ENCODE measurements at regions not wholly inside any gene's neighbourhood (a gene's known extent, or its start where the extent isn't known, plus 50 kb on each side); places are given as distances from the start of the nearest gene placed in this dataset.
"Not testable (repeated sequence)": the region's sequence is repeated elsewhere in the genome, so short reads cannot be mapped to it uniquely, and the experiment has no call there.

- DNase-seq (ENCODE audit: low read depth in 2 of 2, low spot score in 1 of 2) = no peak
These were observed 83.3 kb upstream of the CREB5 start for GRCh38 chr7:28328822-28329660.

GRCh38 chr7:28329661-28330363 is 82.5 kb upstream of the CREB5 start:
- DNase-seq (ENCODE audit: low read depth in 2 of 2, low spot score in 1 of 2) = no peak

- DNase-seq (ENCODE audit: low read depth in 2 of 2, low spot score in 1 of 2) = no peak
These were observed 81.8 kb upstream of the CREB5 start for GRCh38 chr7:28330384-28331070.

- DNase-seq (ENCODE audit: low read depth in 2 of 2, low spot score in 1 of 2) = no peak
These were observed 80.3 kb upstream of the CREB5 start for GRCh38 chr7:28332046-28332445.

GRCh38 chr7:28333548-28333947 is 78.8 kb upstream of the CREB5 start:
- DNase-seq (ENCODE audit: low read depth in 2 of 2, low spot score in 1 of 2) = not testable (repeated sequence)

- no peak for DNase-seq (ENCODE audit: low read depth in 2 of 2, low spot score in 1 of 2)
These were observed 75.5 kb upstream of the CREB5 start for GRCh38 chr7:28336806-28337205.

GRCh38 chr7:28338041-28338440 is 74.3 kb upstream of the CREB5 start:
- DNase-seq (ENCODE audit: low read depth in 2 of 2, low spot score in 1 of 2) = no peak

GRCh38 chr7:28343462-28343861 is 68.9 kb upstream of the CREB5 start:
- no peak for DNase-seq (ENCODE audit: low read depth in 2 of 2, low spot score in 1 of 2)

GRCh38 chr7:28346256-28346655 is 66.1 kb upstream of the CREB5 start:
- no peak for DNase-seq (ENCODE audit: low read depth in 2 of 2, low spot score in 1 of 2)

GRCh38 chr7:28346676-28347363 is 65.5 kb upstream of the CREB5 start:
- no peak for DNase-seq (ENCODE audit: low read depth in 2 of 2, low spot score in 1 of 2)

- DNase-seq (ENCODE audit: low read depth in 2 of 2, low spot score in 1 of 2) = no peak
These were observed 64.6 kb upstream of the CREB5 start for GRCh38 chr7:28347475-28348318.

GRCh38 chr7:28348636-28349035 is 63.7 kb upstream of the CREB5 start:
- no peak for DNase-seq (ENCODE audit: low read depth in 2 of 2, low spot score in 1 of 2)

GRCh38 chr7:28349637-28350036 is 62.7 kb upstream of the CREB5 start:
- no peak for DNase-seq (ENCODE audit: low read depth in 2 of 2, low spot score in 1 of 2)

- DNase-seq (ENCODE audit: low read depth in 2 of 2, low spot score in 1 of 2) = no peak
These were observed 61.7 kb upstream of the CREB5 start for GRCh38 chr7:28350662-28351061.

- no peak for DNase-seq (ENCODE audit: low read depth in 2 of 2, low spot score in 1 of 2)
These were observed 60.9 kb upstream of the CREB5 start for GRCh38 chr7:28351450-28351849.

GRCh38 chr7:28354601-28355402 is 57.5 kb upstream of the CREB5 start:
- no peak for DNase-seq (ENCODE audit: low read depth in 2 of 2, low spot score in 1 of 2)

GRCh38 chr7:28355635-28356319 is 56.5 kb upstream of the CREB5 start:
- no peak for DNase-seq (ENCODE audit: low read depth in 2 of 2, low spot score in 1 of 2)

GRCh38 chr7:28356619-28357018 is 55.7 kb upstream of the CREB5 start:
- no peak for DNase-seq (ENCODE audit: low read depth in 2 of 2, low spot score in 1 of 2)

- no peak for DNase-seq (ENCODE audit: low read depth in 2 of 2, low spot score in 1 of 2)
These were observed 53.9 kb upstream of the CREB5 start for GRCh38 chr7:28358423-28358868.

Measured in stimulated activated CD8-positive, alpha-beta memory T cell treated with anti-CD3 and anti-CD28 coated beads, Interleukin-4, amount 100 ng/mL, for 1 hour (primary cell).